ENCODE measurements at regions not wholly inside any gene's neighbourhood (a gene's known extent, or its start where the extent isn't known, plus 50 kb on each side); places are given as distances from the start of the nearest gene placed in this dataset.

DNA sequence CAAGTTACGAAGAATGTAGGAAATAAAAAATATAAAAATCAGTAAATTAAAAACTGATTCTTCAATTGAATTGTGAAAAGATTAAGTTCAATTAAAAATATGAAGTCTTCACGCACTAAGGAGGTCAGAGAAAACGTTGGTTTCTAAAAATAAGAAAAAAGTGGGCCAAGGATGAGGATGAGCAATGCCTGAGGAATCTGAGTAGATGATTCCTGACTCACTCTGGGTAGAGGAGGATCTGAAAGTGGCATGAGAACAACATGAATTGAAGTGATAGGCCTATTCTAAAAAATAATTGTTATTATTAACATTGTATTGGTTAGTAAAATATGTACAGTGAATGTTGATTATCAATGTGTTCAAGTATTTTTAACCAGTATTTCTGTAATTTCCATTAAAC, 444.2 kb downstream of the GRIA2 start:
- no peak for TF ChIP-seq POLR2A (IDR thresholded peaks at IDR 0.05; ENCODE audit: low read depth, low read length)
- TF ChIP-seq SPI1 (IDR thresholded peaks at IDR 0.05; ENCODE audit: low read depth, low read length), result no peak
- TF ChIP-seq PAX5 (IDR thresholded peaks at IDR 0.05; ENCODE audit: insufficient read depth, low read length, severe bottlenecking), result no peak
- no peak for TF ChIP-seq POLR2AphosphoS5 (IDR thresholded peaks at IDR 0.05; ENCODE audit: low read depth, low read length)
- TF ChIP-seq TAF1 (IDR thresholded peaks at IDR 0.05; ENCODE audit: low read depth, low read length), result no peak
- TF ChIP-seq POU2F2 (IDR thresholded peaks at IDR 0.05; ENCODE audit: low read depth, low read length), result no peak
- no peak for FAIRE-seq
- DNase-seq (ENCODE audit: insufficient read length, low spot score), result no peak

DNA sequence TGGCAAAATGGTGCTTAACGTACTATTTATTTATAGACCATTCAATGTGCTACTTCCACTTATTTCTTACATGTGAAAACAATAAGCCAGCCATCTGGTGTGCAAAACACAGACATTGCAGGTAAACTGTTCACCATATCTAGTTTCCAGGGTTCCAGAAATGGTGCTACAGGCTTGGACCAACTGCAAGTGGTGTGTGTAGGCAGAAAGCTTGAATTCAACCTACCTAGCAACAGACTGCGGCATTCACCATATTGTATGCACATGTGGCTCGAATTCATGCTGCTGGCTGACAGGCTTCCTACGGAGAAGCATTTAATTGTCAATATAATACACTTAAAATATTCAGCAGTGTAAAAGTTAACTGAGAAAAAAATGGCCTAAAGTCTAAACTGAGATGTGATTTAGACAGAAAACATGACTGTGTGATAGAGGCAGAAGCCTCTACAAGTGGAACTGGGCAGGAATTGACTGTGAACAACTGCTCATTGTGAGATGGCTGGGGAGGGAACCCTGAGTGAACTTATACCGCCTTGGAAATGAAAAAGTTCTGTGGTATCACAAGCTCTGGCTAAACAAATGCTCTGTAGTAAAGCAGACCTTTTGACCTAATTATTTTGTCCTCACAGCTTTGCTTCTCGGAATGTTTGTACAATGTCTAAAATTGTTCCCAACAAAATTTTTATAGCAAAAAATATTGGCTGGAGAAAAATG, 434.7 kb downstream of the GRIA2 start:
- DNase-seq (ENCODE audit: insufficient read length, low spot score) (no peak), FAIRE-seq (no peak)
- TF ChIP-seq SPI1 (IDR thresholded peaks at IDR 0.05; ENCODE audit: low read depth, low read length), result no peak
- no peak for TF ChIP-seq POLR2AphosphoS5 (IDR thresholded peaks at IDR 0.05; ENCODE audit: low read depth, low read length)
- TF ChIP-seq PAX5 (IDR thresholded peaks at IDR 0.05; ENCODE audit: insufficient read depth, low read length, severe bottlenecking), result no peak
- no peak for TF ChIP-seq POLR2A (IDR thresholded peaks at IDR 0.05; ENCODE audit: low read depth, low read length)
- TF ChIP-seq TAF1 (IDR thresholded peaks at IDR 0.05; ENCODE audit: low read depth, low read length), result no peak
- no peak for TF ChIP-seq POU2F2 (IDR thresholded peaks at IDR 0.05; ENCODE audit: low read depth, low read length)

DNA sequence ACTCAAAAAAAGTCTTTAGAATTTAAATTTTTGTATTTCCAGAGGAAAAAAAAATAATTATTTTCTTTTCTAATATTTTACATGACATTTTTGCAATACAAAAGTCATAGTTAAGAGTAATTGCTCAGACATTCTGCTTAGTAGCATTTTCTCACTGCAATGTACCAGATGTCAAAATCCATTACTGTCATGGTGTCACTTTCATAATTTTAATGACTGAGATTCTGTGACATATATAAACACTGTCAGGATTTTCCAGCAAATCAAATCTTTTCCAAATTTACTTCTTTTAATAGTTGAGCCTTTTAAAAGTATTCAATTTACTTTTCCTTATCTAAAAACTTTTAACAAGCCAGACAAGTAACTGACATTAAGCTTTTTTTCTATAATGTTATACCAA, 422.7 kb downstream of the GRIA2 start:
- DNase-seq (ENCODE audit: insufficient read length, low spot score), result no peak
- TF ChIP-seq PAX5 (IDR thresholded peaks at IDR 0.05; ENCODE audit: insufficient read depth, low read length, severe bottlenecking) (no peak), POU2F2 (IDR thresholded peaks at IDR 0.05; ENCODE audit: low read depth, low read length) (no peak), SPI1 (IDR thresholded peaks at IDR 0.05; ENCODE audit: low read depth, low read length) (no peak), POLR2AphosphoS5 (IDR thresholded peaks at IDR 0.05; ENCODE audit: low read depth, low read length) (no peak), POLR2A (IDR thresholded peaks at IDR 0.05; ENCODE audit: low read depth, low read length) (no peak), TAF1 (IDR thresholded peaks at IDR 0.05; ENCODE audit: low read depth, low read length) (no peak)
- no peak for FAIRE-seq

DNA sequence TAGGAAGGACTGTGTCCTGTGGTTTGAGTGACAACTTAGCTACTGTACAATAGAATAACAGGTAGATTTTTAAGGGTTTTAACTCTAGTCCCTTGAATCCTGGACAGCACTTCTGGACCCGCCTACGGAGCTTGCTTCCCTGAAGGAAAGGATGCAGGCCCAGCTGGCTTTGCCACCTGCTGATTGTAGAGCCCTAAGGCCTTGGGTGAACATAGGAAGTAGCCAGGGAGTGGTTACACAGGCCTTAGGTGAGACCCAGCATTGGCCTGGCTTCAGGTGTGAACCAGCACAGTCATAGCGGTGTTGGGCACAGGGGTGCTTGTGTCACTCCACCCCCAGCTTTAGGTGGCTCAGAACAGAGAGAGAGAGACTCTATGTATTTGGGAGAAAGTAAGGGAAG, 413.5 kb downstream of the GRIA2 start:
- FAIRE-seq, result no peak
- TF ChIP-seq POLR2A (IDR thresholded peaks at IDR 0.05; ENCODE audit: low read depth, low read length) (no peak), POLR2AphosphoS5 (IDR thresholded peaks at IDR 0.05; ENCODE audit: low read depth, low read length) (no peak)
- DNase-seq (ENCODE audit: insufficient read length, low spot score), result no peak

GRCh38 chr4:157616741-157617472, 396.4 kb downstream of the GRIA2 start:
- TF ChIP-seq POLR2AphosphoS5 (IDR thresholded peaks at IDR 0.05; ENCODE audit: low read depth, low read length), result no peak
- TF ChIP-seq SPI1 (IDR thresholded peaks at IDR 0.05; ENCODE audit: low read depth, low read length), result no peak
- no peak for TF ChIP-seq PAX5 (IDR thresholded peaks at IDR 0.05; ENCODE audit: insufficient read depth, low read length, severe bottlenecking)
- TF ChIP-seq POLR2A (IDR thresholded peaks at IDR 0.05; ENCODE audit: low read depth, low read length), result no peak
- no peak for TF ChIP-seq TAF1 (IDR thresholded peaks at IDR 0.05; ENCODE audit: low read depth, low read length)
- no peak for TF ChIP-seq POU2F2 (IDR thresholded peaks at IDR 0.05; ENCODE audit: low read depth, low read length)
- no peak for DNase-seq (ENCODE audit: insufficient read length, low spot score)

GRCh38 chr4:157607996-157608395, 387.5 kb downstream of the GRIA2 start:
- DNase-seq (ENCODE audit: insufficient read length, low spot score), result no peak
- TF ChIP-seq POU2F2 (IDR thresholded peaks at IDR 0.05; ENCODE audit: low read depth, low read length), result no peak
- no peak for TF ChIP-seq PAX5 (IDR thresholded peaks at IDR 0.05; ENCODE audit: insufficient read depth, low read length, severe bottlenecking)
- no peak for TF ChIP-seq TAF1 (IDR thresholded peaks at IDR 0.05; ENCODE audit: low read depth, low read length)
- no peak for TF ChIP-seq SPI1 (IDR thresholded peaks at IDR 0.05; ENCODE audit: low read depth, low read length)
- TF ChIP-seq POLR2A (IDR thresholded peaks at IDR 0.05; ENCODE audit: low read depth, low read length), result no peak
- TF ChIP-seq POLR2AphosphoS5 (IDR thresholded peaks at IDR 0.05; ENCODE audit: low read depth, low read length), result no peak
- FAIRE-seq, result no peak

More at GRCh38 chr4:157616741-157617472, 396.4 kb downstream of the GRIA2 start:
- FAIRE-seq, result no peak

DNA sequence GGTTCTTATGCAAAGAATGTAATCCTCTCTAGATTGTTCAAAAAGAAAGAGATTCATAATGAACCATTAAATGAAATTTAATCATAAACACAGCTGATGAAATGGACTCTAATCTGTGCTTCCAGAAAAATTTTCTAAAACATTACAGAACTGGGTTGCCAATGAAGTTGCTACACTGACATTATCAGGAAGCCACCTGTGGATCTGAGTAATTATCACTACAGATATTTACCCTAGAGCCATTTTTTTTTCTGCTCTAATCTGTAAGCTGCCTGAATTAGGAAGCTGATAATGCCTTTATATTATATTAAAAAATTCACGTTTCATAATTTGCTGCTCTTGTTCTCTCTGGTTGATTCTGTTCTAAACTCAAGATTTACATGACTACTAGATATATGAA, 380.1 kb downstream of the GRIA2 start:
- FAIRE-seq (no peak), DNase-seq (ENCODE audit: insufficient read length, low spot score) (no peak)
- no peak for TF ChIP-seq POU2F2 (IDR thresholded peaks at IDR 0.05; ENCODE audit: low read depth, low read length)
- TF ChIP-seq SPI1 (IDR thresholded peaks at IDR 0.05; ENCODE audit: low read depth, low read length), result no peak
- TF ChIP-seq TAF1 (IDR thresholded peaks at IDR 0.05; ENCODE audit: low read depth, low read length), result no peak
- no peak for TF ChIP-seq PAX5 (IDR thresholded peaks at IDR 0.05; ENCODE audit: insufficient read depth, low read length, severe bottlenecking)
- TF ChIP-seq POLR2A (IDR thresholded peaks at IDR 0.05; ENCODE audit: low read depth, low read length), result no peak
- no peak for TF ChIP-seq POLR2AphosphoS5 (IDR thresholded peaks at IDR 0.05; ENCODE audit: low read depth, low read length)

DNA sequence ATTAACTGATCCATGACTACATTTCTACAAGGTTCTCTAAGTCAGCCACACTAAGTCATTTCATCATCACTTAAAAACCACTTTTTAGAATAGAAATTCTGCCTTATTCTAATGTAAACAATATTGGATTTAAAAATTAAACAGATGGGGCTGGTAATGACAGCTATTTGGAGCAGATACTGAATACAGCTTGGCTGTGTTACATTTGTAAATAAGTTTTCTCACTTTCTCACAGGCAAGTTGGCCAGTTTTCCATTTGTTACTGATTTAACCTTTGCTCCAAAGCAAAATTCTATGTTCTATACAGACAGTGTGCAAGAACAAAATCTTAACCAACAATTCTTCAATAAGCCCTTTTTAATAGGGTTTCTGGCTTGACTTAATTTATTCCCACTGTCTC, 370.7 kb downstream of the GRIA2 start:
- no peak for DNase-seq (ENCODE audit: insufficient read length, low spot score)
- TF ChIP-seq POLR2A (IDR thresholded peaks at IDR 0.05; ENCODE audit: low read depth, low read length) (no peak), TAF1 (IDR thresholded peaks at IDR 0.05; ENCODE audit: low read depth, low read length) (no peak), POLR2AphosphoS5 (IDR thresholded peaks at IDR 0.05; ENCODE audit: low read depth, low read length) (no peak), POU2F2 (IDR thresholded peaks at IDR 0.05; ENCODE audit: low read depth, low read length) (no peak), PAX5 (IDR thresholded peaks at IDR 0.05; ENCODE audit: insufficient read depth, low read length, severe bottlenecking) (no peak), SPI1 (IDR thresholded peaks at IDR 0.05; ENCODE audit: low read depth, low read length) (no peak)
- FAIRE-seq, result no peak

GRCh38 chr4:157590679-157591078, 370.2 kb downstream of the GRIA2 start:
- FAIRE-seq (no peak), DNase-seq (ENCODE audit: insufficient read length, low spot score) (no peak)
- TF ChIP-seq TAF1 (IDR thresholded peaks at IDR 0.05; ENCODE audit: low read depth, low read length) (no peak), SPI1 (IDR thresholded peaks at IDR 0.05; ENCODE audit: low read depth, low read length) (no peak), PAX5 (IDR thresholded peaks at IDR 0.05; ENCODE audit: insufficient read depth, low read length, severe bottlenecking) (no peak), POU2F2 (IDR thresholded peaks at IDR 0.05; ENCODE audit: low read depth, low read length) (no peak), POLR2AphosphoS5 (IDR thresholded peaks at IDR 0.05; ENCODE audit: low read depth, low read length) (no peak), POLR2A (IDR thresholded peaks at IDR 0.05; ENCODE audit: low read depth, low read length) (no peak)
